ENCODE measurements at regions not wholly inside any gene's neighbourhood (a gene's known extent, or its start where the extent isn't known, plus 50 kb on each side); places are given as distances from the start of the nearest gene placed in this dataset.

DNA sequence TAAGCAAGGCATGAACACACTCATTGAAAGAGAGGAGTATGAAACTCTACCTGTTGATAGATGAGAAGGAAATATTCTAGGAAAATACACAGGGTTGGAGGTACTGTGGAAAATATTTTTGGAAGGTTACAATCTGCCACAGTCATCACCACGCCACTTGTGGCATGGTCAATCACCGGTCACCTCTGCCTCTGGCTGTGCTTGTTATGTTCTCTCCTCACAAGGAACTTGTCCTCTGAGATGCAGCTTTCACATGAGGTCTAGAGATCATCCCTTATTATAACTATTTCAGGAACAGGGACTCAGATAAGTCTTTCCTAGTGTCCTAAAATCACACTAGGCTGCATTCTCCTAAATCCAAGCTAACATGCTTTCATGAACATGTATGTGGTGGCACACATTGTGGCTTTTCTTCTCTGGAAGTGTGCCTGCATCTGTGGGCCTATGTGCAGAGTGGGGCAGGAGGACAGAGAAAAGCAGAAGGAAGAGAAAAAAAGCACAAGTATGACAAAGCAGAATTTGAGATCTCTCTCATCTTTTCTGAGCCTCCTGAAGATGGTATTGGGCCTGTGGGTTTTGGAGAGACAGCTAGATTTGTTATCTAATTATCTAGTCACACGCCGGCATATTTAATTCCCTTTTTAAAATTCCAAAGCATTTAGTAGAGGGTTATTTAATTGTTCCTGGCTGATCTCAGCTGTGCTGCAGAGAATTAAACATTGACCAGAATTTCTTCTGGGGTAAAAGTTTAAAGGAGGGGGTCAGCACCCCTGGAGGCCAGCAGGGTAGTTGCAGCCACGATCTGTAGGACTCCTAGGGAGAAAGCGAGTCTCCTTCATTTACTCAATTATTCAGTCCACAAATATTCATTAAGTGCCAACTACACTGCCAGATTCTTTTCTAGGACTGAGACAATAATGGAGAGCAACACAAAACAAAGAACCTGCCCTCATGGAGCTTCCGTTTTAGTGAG lies 294.6 kb downstream of the RDH14 start:
- Histone ChIP-seq H2BK15ac (ENCODE audit: low read depth, low read length) (no peak overlapping the region), H3K27me3 (ENCODE audit: control insufficient read depth, insufficient read depth, low read length) (no peaks in the 10 kb centered on the region), H3K27ac (ENCODE audit: insufficient read depth, low read length) (no peak overlapping the region), H2BK120ac (ENCODE audit: low read depth, low read length) (no peak overlapping the region), H3K18ac (ENCODE audit: low read depth, low read length) (no peak overlapping the region), H2BK20ac (ENCODE audit: low read depth, low read length) (no peak overlapping the region; the same call in 1 of the 2 replicates), H3K9ac (ENCODE audit: low read depth, low read length) (no peak overlapping the region), H3K4me3 (ENCODE audit: insufficient read depth, low read depth, low read length) (no peak overlapping the region), H3K56ac (ENCODE audit: extremely low read depth, insufficient read depth, low read length) (no peak overlapping the region), H3K79me1 (ENCODE audit: low read depth in 1 of 2, low read length in 2 of 2) (no peaks in the 10 kb centered on the region), H2BK5ac (ENCODE audit: low read depth, low read length, poor library complexity, severe bottlenecking) (no peak overlapping the region), H3K4me1 (ENCODE audit: control insufficient read depth, insufficient read depth, low read length) (no peaks in the 10 kb centered on the region), H3K4ac (ENCODE audit: low read depth, low read length) (no peak overlapping the region), H3K14ac (replicated peaks; ENCODE audit: low read depth, low read length) (no peak overlapping the region), H2AFZ (replicated peaks; ENCODE audit: low read length, poor library complexity) (no peak overlapping the region), H4K8ac (ENCODE audit: low read depth in 2 of 2, low read length in 2 of 2) (no peak overlapping the region), H3K9me1 (ENCODE audit: insufficient read depth, low read length) (no peaks in the 10 kb centered on the region), H4K5ac (ENCODE audit: low read depth, low read length) (no peak overlapping the region), H2AK5ac (ENCODE audit: low read depth, low read length) (no peak overlapping the region), H3K9me3 (ENCODE audit: control insufficient read depth, insufficient read depth, low read length) (no peaks in the 10 kb centered on the region), H3K4me2 (ENCODE audit: low read depth, low read length) (no peak overlapping the region), H4K20me1 (ENCODE audit: insufficient read depth, low read length) (no peaks in the 10 kb centered on the region), H4K91ac (ENCODE audit: insufficient read depth, low read depth, low read length) (no peak overlapping the region), H3K23ac (ENCODE audit: low read depth, low read length) (no peak overlapping the region), H2AK9ac (replicated peaks; ENCODE audit: low read depth, low read length, poor library complexity) (no peak overlapping the region), H3K36me3 (ENCODE audit: control insufficient read depth, insufficient read depth, low read length) (no peaks in the 10 kb centered on the region)
- no CpG with 5 or more reads among the region's 7 CpGs for WGBS, 2 experiments (ENCODE audit: extremely low coverage in 2 of 2, insufficient read length in 1 of 2)
- DNase-seq: no peak
- ChIA-PET POLR2A (ENCODE audit: unreplicated experiment) (no interaction called here), CTCF (interaction anchor here (1.4 kb wide), 1 partner anchor 15 kb away, joined by 3 read pairs; no protein-coding TSS in a partner anchor)
- BruUV-seq (replicated peaks): no TSS peak
- dilution Hi-C loops (cut with HindIII; ENCODE audit: low sequenced_read_pairs, unreplicated experiment): no loop called here
- ATAC-seq (ENCODE audit: low read depth): no peak
- in situ Hi-C loops (cut with MboI; ENCODE audit: low sequenced_read_pairs): no loop called here
- intact Hi-C loops (cut with micrococcal nuclease): no loop called here
- TF ChIP-seq BHLHE40 (IDR thresholded peaks at IDR 0.05; ENCODE audit: low read depth, low read length): no peak
- no peak for TF ChIP-seq RCOR1 (IDR thresholded peaks at IDR 0.05; ENCODE audit: insufficient replicate concordance, low read length)
- no peak for TF ChIP-seq RFX5 (IDR thresholded peaks at IDR 0.05; ENCODE audit: low read depth, low read length)
- TF ChIP-seq, protein P1, sequence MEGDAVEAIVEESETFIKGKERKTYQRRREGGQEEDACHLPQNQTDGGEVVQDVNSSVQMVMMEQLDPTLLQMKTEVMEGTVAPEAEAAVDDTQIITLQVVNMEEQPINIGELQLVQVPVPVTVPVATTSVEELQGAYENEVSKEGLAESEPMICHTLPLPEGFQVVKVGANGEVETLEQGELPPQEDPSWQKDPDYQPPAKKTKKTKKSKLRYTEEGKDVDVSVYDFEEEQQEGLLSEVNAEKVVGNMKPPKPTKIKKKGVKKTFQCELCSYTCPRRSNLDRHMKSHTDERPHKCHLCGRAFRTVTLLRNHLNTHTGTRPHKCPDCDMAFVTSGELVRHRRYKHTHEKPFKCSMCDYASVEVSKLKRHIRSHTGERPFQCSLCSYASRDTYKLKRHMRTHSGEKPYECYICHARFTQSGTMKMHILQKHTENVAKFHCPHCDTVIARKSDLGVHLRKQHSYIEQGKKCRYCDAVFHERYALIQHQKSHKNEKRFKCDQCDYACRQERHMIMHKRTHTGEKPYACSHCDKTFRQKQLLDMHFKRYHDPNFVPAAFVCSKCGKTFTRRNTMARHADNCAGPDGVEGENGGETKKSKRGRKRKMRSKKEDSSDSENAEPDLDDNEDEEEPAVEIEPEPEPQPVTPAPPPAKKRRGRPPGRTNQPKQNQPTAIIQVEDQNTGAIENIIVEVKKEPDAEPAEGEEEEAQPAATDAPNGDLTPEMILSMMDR (conservative IDR thresholded peaks at IDR 0.05; ENCODE audit: low read depth, low read length): 0 out of 2 replicates have a peak, but pooled peaks have one; percentile 3
- TF ChIP-seq MXI1 (IDR thresholded peaks at IDR 0.05; ENCODE audit: borderline replicate concordance, low read depth, low read length): no peak
- no peak for TF ChIP-seq POLR2A (IDR thresholded peaks at IDR 0.05; ENCODE audit: low read depth, low read length)
- TF ChIP-seq CHD1 (IDR thresholded peaks at IDR 0.05; ENCODE audit: low read depth, low read length): no peak
- TF ChIP-seq CEBPB (IDR thresholded peaks at IDR 0.05; ENCODE audit: low read depth, low read length): no peak
- TF ChIP-seq SMC3 (IDR thresholded peaks at IDR 0.05; ENCODE audit: low read depth, low read length): no peak
- TF ChIP-seq FOS (IDR thresholded peaks at IDR 0.05; ENCODE audit: low read depth, low read length): no peak
- TF ChIP-seq MAFK (IDR thresholded peaks at IDR 0.05; ENCODE audit: low read depth, low read length): no peak
- TF ChIP-seq NFE2L2 (IDR thresholded peaks at IDR 0.05; ENCODE audit: low read depth, low read length): 0 out of 2 replicates have a peak, but pooled peaks have one; percentile 4
- TF ChIP-seq, protein P2, sequence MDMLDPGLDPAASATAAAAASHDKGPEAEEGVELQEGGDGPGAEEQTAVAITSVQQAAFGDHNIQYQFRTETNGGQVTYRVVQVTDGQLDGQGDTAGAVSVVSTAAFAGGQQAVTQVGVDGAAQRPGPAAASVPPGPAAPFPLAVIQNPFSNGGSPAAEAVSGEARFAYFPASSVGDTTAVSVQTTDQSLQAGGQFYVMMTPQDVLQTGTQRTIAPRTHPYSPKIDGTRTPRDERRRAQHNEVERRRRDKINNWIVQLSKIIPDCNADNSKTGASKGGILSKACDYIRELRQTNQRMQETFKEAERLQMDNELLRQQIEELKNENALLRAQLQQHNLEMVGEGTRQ (IDR thresholded peaks at IDR 0.05; ENCODE audit: low read depth, low read length): no peak
- TF ChIP-seq MAZ (IDR thresholded peaks at IDR 0.05; ENCODE audit: borderline replicate concordance, low read depth, low read length): no peak

Measured in IMR-90 (cell line).